OCI-LY7 (cell line): ENCODE measurements at regions not wholly inside any gene's neighbourhood (a gene's known extent, or its start where the extent isn't known, plus 50 kb on each side); places are given as distances from the start of the nearest gene placed in this dataset.

Experiments
- BruUV-seq: library from RNA; stranded (reverse); fragments of 400-500 nt; replicated peaks from 2 replicates; lab custom pipeline; 2021; lab: Mats Ljungman, UMichigan
- CTCF ChIA-PET: fragments of 300-600 bp; sonication (Branson Sonifier 250); formaldehyde crosslinking; loops from one replicate; lab custom pipeline; 2022; ENCODE audit warnings: antibody characterized with exemption; ENCODE audit not compliant: unreplicated experiment; lab: Charles Lee
- POLR2A ChIA-PET: fragments of 300-600 bp; sonication (Branson Sonifier 250); formaldehyde crosslinking; loops from one replicate; lab custom pipeline; 2022; ENCODE audit warnings: antibody characterized with exemption; lab: Charles Lee
- DNase-seq: peaks from one replicate; pipeline ENCODE4 v3.0.0-alpha.2; 2015; ENCODE audit warnings: low spot score
- H2AFZ ChIP-seq: fragments of 200-600 bp; sonication (generic), shearing (Covaris generic); 2 replicates; pipeline ENCODE4 v1.6.1; 2014; ENCODE audit warnings: mild to moderate bottlenecking, antibody characterized with exemption, low read length, moderate library complexity
- H3K27ac ChIP-seq: fragments of 200-600 bp; sonication (generic); 2 replicates; pipeline ENCODE4 v1.5.1; 2014; ENCODE audit warnings: mixed run types, low read depth, mild to moderate bottlenecking, moderate library complexity, low read length, inconsistent platforms; ENCODE audit not compliant: poor library complexity, severe bottlenecking
- H3K36me3 ChIP-seq: fragments of 200-600 bp; sonication (generic); 2 replicates; pipeline ENCODE4 v1.6.1; 2014; ENCODE audit warnings: mild to moderate bottlenecking, antibody characterized with exemption, low read length, moderate library complexity, mixed read lengths; ENCODE audit not compliant: insufficient read depth
- H3K4me1 ChIP-seq: fragments of 200-600 bp; sonication (generic); 2 replicates; pipeline ENCODE4 v1.5.1; 2014; ENCODE audit warnings: mild to moderate bottlenecking, low read length; ENCODE audit not compliant: insufficient read depth, poor library complexity, severe bottlenecking
- H3K4me2 ChIP-seq: fragments of 200-600 bp; sonication (generic); 2 replicates; pipeline ENCODE4 v1.6.1; 2014; ENCODE audit warnings: mild to moderate bottlenecking, low read length
- H3K4me3 ChIP-seq: fragments of 200-600 bp; sonication (generic); 2 replicates; pipeline ENCODE4 v1.5.1; 2014; ENCODE audit warnings: mild to moderate bottlenecking, low read depth, low read length; ENCODE audit not compliant: poor library complexity, severe bottlenecking
- H3K79me2 ChIP-seq: fragments of 200-600 bp; sonication (generic); 2 replicates; pipeline ENCODE4 v1.6.1; 2016; ENCODE audit warnings: low read depth, mild to moderate bottlenecking, low read length, moderate library complexity, mixed read lengths; ENCODE audit not compliant: insufficient read depth
- H3K9me2 ChIP-seq: fragments of 200-600 bp; sonication (generic); 2 replicates; pipeline ENCODE4 v1.6.1; 2016; ENCODE audit warnings: mild to moderate bottlenecking, low read length, mixed read lengths; ENCODE audit not compliant: insufficient read depth
- H3K9me3 ChIP-seq: fragments of 200-600 bp; sonication (generic); 2 replicates; pipeline ENCODE4 v1.6.1; 2014; ENCODE audit warnings: mild to moderate bottlenecking, mixed run types, low read length, mixed read lengths
- H4K20me1 ChIP-seq: fragments of 200-600 bp; sonication (generic); 2 replicates; pipeline ENCODE4 v1.6.1; 2014; ENCODE audit warnings: mild to moderate bottlenecking, antibody characterized with exemption, low read length, moderate library complexity, mixed read lengths; ENCODE audit not compliant: insufficient read depth
- CTCF ChIP-seq: fragments of 200-600 bp; sonication (generic); conservative IDR thresholded peaks from 2 replicates; pipeline ENCODE4 v1.5.1; 2014; ENCODE audit warnings: mild to moderate bottlenecking, antibody characterized with exemption, low read length, moderate library complexity, mixed read lengths
- EZH2phosphoT487 ChIP-seq: fragments of 200-600 bp; sonication (generic); IDR thresholded peaks from 2 replicates; pipeline ENCODE4 v1.6.1; 2018; ENCODE audit warnings: low read depth, borderline replicate concordance, mild to moderate bottlenecking, mixed run types, antibody characterized with exemption, low read length, moderate library complexity, mixed read lengths
- intact Hi-C: fragments of 100-400 bp; cut with micrococcal nuclease; formaldehyde crosslinking; loops from one replicate; pipeline ENCODE4 v1.10.0; 2022; ENCODE audit not compliant: unreplicated experiment

- CTCF ChIA-PET, result no interaction called here
- POLR2A ChIA-PET, result interaction anchor here (0.7 to 1.7 kb wide), 3 partner anchors 19 to 390 kb away, joined by 3 to 4 read pairs (median 3); no protein-coding TSS in a partner anchor
- no peak for DNase-seq
These were observed 110.1 kb downstream of the DLL1 start for GRCh38 chr6:170180671-170181337.

GRCh38 chr6:170179616-170180324 is 111.1 kb downstream of the DLL1 start:
- Histone ChIP-seq H3K4me1 (no peaks in the 10 kb centered on the region), H3K36me3 (no peaks in the 10 kb centered on the region), H3K79me2 (no peaks in the 10 kb centered on the region), H3K4me2 (no peak overlapping the region), H3K27ac (no peak overlapping the region), H4K20me1 (no peaks in the 10 kb centered on the region), H3K9me2 (no peaks in the 10 kb centered on the region), H3K4me3 (no peak overlapping the region), H3K9me3 (peaks cover 6% of the 10 kb centered on the region; the same call in 1 of the 2 replicates), H2AFZ (no peak overlapping the region)
- TF ChIP-seq CTCF (no peak), EZH2phosphoT487 (no peak)
- ChIA-PET CTCF (no interaction called here), POLR2A (interaction anchor here (0.7 to 1.7 kb wide), 2 partner anchors 18 to 157 kb away, joined by 3 to 4 read pairs; no protein-coding TSS in a partner anchor)
- intact Hi-C loops, result no loop called here
- BruUV-seq, result no TSS peak
- no peak for DNase-seq

More at GRCh38 chr6:170180671-170181337, 110.1 kb downstream of the DLL1 start:
- Histone ChIP-seq H3K4me3 (no peak overlapping the region), H3K9me3 (peaks cover 6% of the 10 kb centered on the region; the same call in 1 of the 2 replicates), H3K36me3 (no peaks in the 10 kb centered on the region), H3K27ac (no peak overlapping the region), H3K79me2 (no peaks in the 10 kb centered on the region), H2AFZ (no peak overlapping the region), H3K4me1 (no peaks in the 10 kb centered on the region), H3K4me2 (no peak overlapping the region), H4K20me1 (no peaks in the 10 kb centered on the region), H3K9me2 (no peaks in the 10 kb centered on the region)
- intact Hi-C loops, result no loop called here
- TF ChIP-seq CTCF (no peak), EZH2phosphoT487 (no peak)
- BruUV-seq, result no TSS peak
